PC-9 (cell line): ENCODE measurements at regions not wholly inside any gene's neighbourhood (a gene's known extent, or its start where the extent isn't known, plus 50 kb on each side); places are given as distances from the start of the nearest gene placed in this dataset.

Source experiments
- EZH2 ChIP-seq: fragments of 200-600 bp; sonication (generic); IDR thresholded peaks from 2 replicates; pipeline ENCODE4 v1.8.0; 2017; ENCODE audit warnings: antibody characterized with exemption, low read depth
- TF ChIP-seq, protein P1 (sequence below): fragments of 200-600 bp; sonication (generic); conservative IDR thresholded peaks from 2 replicates; pipeline ENCODE4 v1.6.1; 2017; ENCODE audit warnings: mixed run types, antibody characterized with exemption, mild to moderate bottlenecking, moderate library complexity

- TF ChIP-seq, protein P1, sequence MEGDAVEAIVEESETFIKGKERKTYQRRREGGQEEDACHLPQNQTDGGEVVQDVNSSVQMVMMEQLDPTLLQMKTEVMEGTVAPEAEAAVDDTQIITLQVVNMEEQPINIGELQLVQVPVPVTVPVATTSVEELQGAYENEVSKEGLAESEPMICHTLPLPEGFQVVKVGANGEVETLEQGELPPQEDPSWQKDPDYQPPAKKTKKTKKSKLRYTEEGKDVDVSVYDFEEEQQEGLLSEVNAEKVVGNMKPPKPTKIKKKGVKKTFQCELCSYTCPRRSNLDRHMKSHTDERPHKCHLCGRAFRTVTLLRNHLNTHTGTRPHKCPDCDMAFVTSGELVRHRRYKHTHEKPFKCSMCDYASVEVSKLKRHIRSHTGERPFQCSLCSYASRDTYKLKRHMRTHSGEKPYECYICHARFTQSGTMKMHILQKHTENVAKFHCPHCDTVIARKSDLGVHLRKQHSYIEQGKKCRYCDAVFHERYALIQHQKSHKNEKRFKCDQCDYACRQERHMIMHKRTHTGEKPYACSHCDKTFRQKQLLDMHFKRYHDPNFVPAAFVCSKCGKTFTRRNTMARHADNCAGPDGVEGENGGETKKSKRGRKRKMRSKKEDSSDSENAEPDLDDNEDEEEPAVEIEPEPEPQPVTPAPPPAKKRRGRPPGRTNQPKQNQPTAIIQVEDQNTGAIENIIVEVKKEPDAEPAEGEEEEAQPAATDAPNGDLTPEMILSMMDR: no peak
- no peak for TF ChIP-seq EZH2
These were observed 270.6 kb downstream of the AEBP2 start for GRCh38 chr12:19709889-19710288.
